ENCODE measurements at regions not wholly inside any gene's neighbourhood (a gene's known extent, or its start where the extent isn't known, plus 50 kb on each side); places are given as distances from the start of the nearest gene placed in this dataset.

DNA sequence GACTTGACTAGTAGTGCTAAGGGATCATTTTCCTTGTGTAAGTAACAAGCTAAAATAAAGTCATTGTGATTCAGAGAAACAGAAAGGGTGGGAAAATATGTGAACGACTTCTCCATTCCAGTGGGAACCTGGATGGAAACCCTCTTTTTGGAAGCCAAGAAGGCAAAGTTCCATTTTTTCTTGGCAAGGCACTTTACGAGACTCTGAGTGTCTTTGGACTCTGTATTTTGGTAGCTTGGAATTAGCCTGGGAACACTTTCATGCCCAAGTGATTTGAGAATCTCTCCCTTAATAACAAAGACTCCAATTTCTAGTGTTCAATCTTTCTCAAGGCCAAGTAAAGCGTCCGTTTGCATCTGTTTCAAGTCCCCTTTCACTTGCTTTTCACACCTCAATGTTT is 100.5 kb upstream of the SASH1 start:
- TF ChIP-seq, protein P1, sequence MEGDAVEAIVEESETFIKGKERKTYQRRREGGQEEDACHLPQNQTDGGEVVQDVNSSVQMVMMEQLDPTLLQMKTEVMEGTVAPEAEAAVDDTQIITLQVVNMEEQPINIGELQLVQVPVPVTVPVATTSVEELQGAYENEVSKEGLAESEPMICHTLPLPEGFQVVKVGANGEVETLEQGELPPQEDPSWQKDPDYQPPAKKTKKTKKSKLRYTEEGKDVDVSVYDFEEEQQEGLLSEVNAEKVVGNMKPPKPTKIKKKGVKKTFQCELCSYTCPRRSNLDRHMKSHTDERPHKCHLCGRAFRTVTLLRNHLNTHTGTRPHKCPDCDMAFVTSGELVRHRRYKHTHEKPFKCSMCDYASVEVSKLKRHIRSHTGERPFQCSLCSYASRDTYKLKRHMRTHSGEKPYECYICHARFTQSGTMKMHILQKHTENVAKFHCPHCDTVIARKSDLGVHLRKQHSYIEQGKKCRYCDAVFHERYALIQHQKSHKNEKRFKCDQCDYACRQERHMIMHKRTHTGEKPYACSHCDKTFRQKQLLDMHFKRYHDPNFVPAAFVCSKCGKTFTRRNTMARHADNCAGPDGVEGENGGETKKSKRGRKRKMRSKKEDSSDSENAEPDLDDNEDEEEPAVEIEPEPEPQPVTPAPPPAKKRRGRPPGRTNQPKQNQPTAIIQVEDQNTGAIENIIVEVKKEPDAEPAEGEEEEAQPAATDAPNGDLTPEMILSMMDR (IDR thresholded peaks at IDR 0.05; ENCODE audit: insufficient read depth, low read length): no peak
- TF ChIP-seq, protein P2, sequence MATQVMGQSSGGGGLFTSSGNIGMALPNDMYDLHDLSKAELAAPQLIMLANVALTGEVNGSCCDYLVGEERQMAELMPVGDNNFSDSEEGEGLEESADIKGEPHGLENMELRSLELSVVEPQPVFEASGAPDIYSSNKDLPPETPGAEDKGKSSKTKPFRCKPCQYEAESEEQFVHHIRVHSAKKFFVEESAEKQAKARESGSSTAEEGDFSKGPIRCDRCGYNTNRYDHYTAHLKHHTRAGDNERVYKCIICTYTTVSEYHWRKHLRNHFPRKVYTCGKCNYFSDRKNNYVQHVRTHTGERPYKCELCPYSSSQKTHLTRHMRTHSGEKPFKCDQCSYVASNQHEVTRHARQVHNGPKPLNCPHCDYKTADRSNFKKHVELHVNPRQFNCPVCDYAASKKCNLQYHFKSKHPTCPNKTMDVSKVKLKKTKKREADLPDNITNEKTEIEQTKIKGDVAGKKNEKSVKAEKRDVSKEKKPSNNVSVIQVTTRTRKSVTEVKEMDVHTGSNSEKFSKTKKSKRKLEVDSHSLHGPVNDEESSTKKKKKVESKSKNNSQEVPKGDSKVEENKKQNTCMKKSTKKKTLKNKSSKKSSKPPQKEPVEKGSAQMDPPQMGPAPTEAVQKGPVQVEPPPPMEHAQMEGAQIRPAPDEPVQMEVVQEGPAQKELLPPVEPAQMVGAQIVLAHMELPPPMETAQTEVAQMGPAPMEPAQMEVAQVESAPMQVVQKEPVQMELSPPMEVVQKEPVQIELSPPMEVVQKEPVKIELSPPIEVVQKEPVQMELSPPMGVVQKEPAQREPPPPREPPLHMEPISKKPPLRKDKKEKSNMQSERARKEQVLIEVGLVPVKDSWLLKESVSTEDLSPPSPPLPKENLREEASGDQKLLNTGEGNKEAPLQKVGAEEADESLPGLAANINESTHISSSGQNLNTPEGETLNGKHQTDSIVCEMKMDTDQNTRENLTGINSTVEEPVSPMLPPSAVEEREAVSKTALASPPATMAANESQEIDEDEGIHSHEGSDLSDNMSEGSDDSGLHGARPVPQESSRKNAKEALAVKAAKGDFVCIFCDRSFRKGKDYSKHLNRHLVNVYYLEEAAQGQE (IDR thresholded peaks at IDR 0.05; ENCODE audit: insufficient replicate concordance, low read depth): no peak
- no peak for TF ChIP-seq GABPA (IDR thresholded peaks at IDR 0.05; ENCODE audit: low read depth)
- no peak for TF ChIP-seq POLR2AphosphoS5 (IDR thresholded peaks at IDR 0.05; ENCODE audit: low read depth)
- TF ChIP-seq SPI1 (IDR thresholded peaks at IDR 0.05; ENCODE audit: borderline replicate concordance, low read depth): no peak

Measured in HL-60 (cell line).